Right lobe of liver (tissue), 6 donors: ENCODE measurements at regions not wholly inside any gene's neighbourhood (a gene's known extent, or its start where the extent isn't known, plus 50 kb on each side); places are given as distances from the start of the nearest gene placed in this dataset.

Source experiments
- ATAC-seq, 4 donors: fragments of 200-7000 bp; cut with Tn5 transposase; one replicate each; pipeline ENCODE4 v1.9.1; 2020; ENCODE audit warnings: mild to moderate bottlenecking in 4 of 4, moderate library complexity in 4 of 4
- DNase-seq, 3 donors: peaks; one replicate each; pipeline ENCODE4 v3.0.0-alpha.2; 2020
- H3K27ac ChIP-seq, 3 donors: fragments of 200-600 bp; one replicate each; pipeline ENCODE4 v1.8.0; 2022
- H3K27me3 ChIP-seq, 2 donors: fragments of 200-600 bp; one replicate each; pipeline ENCODE4 v1.8.0; 2022
- H3K36me3 ChIP-seq, 4 donors: fragments of 200-600 bp; sonication (generic) in 1 of 4; one replicate each; pipeline versions ENCODE4 v1.5.1 to v1.8.0; 2017 to 2022; ENCODE audit warnings: control low read depth in 1 of 4
- H3K4me1 ChIP-seq, 4 donors: fragments of 200-600 bp; sonication (generic) in 1 of 4; one replicate each; pipeline versions ENCODE4 v1.5.1 to v1.8.0; 2017 to 2022; ENCODE audit warnings: control low read depth in 1 of 4
- H3K4me3 ChIP-seq, 3 donors: fragments of 200-600 bp; one replicate each; pipeline ENCODE4 v1.8.0; 2022
- H3K9me3 ChIP-seq, 4 donors: fragments of 200-600 bp; sonication (generic) in 1 of 4; one replicate each; pipeline versions ENCODE4 v1.5.1 to v1.8.0; 2017 to 2022; ENCODE audit warnings: control low read depth in 1 of 4
- POLR2A ChIP-seq: fragments of 450-650 bp; IDR thresholded peaks from one replicate; pipeline ENCODE4 v1.6.1; 2017; ENCODE audit warnings: antibody characterized with exemption, mild to moderate bottlenecking
- WGBS: methylation state at CpG from one replicate; pipeline ENCODE4 v1.1.6; 2018; ENCODE audit warnings: low coverage, low lambda C conversion rate; ENCODE audit not compliant: insufficient coverage; ENCODE audit errors: missing lambda C conversion rate; 5-methylcytosine and 5-hydroxymethylcytosine counted together
- intact Hi-C, 2 donors: fragments of 100-400 bp; cut with DNase I; formaldehyde crosslinking; loops; one replicate each; pipeline versions ENCODE4 v1.11.2 to v1.14.1; 2022
- TF ChIP-seq, protein P1 (sequence below), 4 donors: fragments of 200-600 bp in 3 of 4; fragments of 450-650 bp in 1 of 4; IDR thresholded peaks; one replicate each; pipeline versions ENCODE4 v1.5.1 to v1.8.0; 2016 to 2022; ENCODE audit warnings: antibody characterized with exemption in 4 of 4, mild to moderate bottlenecking in 2 of 4
- donor health status: DM: no; HTN: yes; CAD: no.
- donor health status: DM: no; HTN: no; CAD: no.
- donor health status: DM: no; HTN: no; CAD: no.
- donor health status: DM: no; HTN: yes; CAD: no.
- donor health status: DM: no; HTN: yes; CAD: no.

DNA sequence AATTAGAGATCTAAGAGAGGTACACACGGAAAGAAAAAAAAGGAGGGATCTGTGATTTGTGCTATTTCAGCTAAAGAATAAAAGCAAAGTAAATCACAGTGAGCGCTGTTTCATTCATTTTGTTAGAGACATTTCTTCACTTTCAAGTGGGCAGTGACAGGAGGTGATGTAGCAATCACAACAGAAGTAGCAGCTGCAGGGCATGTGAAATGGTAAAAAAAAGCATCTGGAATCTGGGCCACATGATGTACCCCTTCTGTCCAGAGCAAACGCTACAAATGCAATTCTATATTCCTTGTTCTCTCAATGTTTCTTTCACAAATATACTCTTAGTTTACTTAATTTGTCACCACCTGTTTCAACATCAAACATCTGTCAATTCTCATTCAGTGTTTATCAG is 786.5 kb downstream of the LRRIQ3 start:
- no peaks in the 10 kb centered on the region for H3K27me3 ChIP-seq
- H3K4me3 ChIP-seq: no peak overlapping the region
- H3K9me3 ChIP-seq: no peaks in the 10 kb centered on the region
- H3K4me1 ChIP-seq: no peaks in the 10 kb centered on the region
- ATAC-seq (no peak), DNase-seq (no peak)
- H3K27ac ChIP-seq: no peak overlapping the region
- H3K36me3 ChIP-seq: no peaks in the 10 kb centered on the region
- 59% methylated on average over 3 of the region's 3 CpGs for WGBS
- TF ChIP-seq, protein P1, sequence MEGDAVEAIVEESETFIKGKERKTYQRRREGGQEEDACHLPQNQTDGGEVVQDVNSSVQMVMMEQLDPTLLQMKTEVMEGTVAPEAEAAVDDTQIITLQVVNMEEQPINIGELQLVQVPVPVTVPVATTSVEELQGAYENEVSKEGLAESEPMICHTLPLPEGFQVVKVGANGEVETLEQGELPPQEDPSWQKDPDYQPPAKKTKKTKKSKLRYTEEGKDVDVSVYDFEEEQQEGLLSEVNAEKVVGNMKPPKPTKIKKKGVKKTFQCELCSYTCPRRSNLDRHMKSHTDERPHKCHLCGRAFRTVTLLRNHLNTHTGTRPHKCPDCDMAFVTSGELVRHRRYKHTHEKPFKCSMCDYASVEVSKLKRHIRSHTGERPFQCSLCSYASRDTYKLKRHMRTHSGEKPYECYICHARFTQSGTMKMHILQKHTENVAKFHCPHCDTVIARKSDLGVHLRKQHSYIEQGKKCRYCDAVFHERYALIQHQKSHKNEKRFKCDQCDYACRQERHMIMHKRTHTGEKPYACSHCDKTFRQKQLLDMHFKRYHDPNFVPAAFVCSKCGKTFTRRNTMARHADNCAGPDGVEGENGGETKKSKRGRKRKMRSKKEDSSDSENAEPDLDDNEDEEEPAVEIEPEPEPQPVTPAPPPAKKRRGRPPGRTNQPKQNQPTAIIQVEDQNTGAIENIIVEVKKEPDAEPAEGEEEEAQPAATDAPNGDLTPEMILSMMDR (IDR thresholded peaks at IDR 0.05): no peak
- TF ChIP-seq POLR2A: no peak
- intact Hi-C loops: no loop called here

DNA sequence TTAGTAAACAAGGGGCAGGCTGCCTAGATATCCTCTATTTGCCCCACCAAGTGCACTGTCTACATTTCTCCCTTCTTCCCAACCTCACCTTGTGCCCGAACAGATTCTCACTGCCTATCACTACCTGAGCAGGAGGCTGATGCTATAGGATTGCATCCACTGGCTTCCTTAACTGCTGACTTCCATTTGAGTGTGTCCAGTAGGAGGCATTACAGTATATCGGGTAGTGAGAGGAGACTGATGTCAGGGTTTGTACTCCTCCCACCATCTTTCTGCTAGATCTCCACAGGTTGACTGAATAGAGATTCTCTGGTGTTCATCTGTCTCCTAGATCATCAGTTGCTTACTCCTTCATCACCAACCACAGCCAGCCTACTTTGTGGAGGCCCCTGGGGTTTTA is 796.3 kb downstream of the LRRIQ3 start:
- no peak overlapping the region for H3K27ac ChIP-seq
- H3K9me3 ChIP-seq: no peaks in the 10 kb centered on the region
- WGBS: 60% methylated on average over 2 of the region's 2 CpGs
- no peak overlapping the region for H3K4me3 ChIP-seq
- no peaks in the 10 kb centered on the region for H3K36me3 ChIP-seq
- no peak for ATAC-seq
- no peaks in the 10 kb centered on the region for H3K27me3 ChIP-seq
- no peak for TF ChIP-seq POLR2A
- TF ChIP-seq, protein P1 (IDR thresholded peaks at IDR 0.05): no peak
- intact Hi-C loops: no loop called here
- DNase-seq: no peak
- H3K4me1 ChIP-seq: no peaks in the 10 kb centered on the region

DNA sequence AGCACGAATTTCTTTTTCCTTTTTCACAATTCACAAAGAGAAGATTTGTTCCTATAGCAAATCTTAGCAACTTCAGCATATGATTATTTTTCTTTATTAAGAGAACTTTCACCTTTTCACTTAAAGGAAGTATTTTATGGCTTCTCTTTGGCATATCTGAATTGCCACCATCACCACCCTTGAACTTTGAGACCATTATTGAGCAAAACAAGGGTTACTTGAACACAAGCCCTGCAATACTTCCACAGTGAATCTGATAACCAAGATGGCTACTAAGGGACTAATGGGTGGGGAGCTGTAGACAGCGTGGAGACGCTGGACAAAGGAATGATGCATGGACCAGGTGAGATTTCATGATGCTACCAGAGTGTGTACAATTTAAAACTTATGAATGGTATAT is 815.0 kb downstream of the LRRIQ3 start:
- ATAC-seq (no peak), DNase-seq (no peak)
- no peaks in the 10 kb centered on the region for H3K4me1 ChIP-seq
- no peaks in the 10 kb centered on the region for H3K36me3 ChIP-seq
- intact Hi-C loops: no loop called here
- H3K27ac ChIP-seq: no peak overlapping the region
- H3K27me3 ChIP-seq: no peaks in the 10 kb centered on the region
- no peak for TF ChIP-seq POLR2A
- TF ChIP-seq, protein P1 (IDR thresholded peaks at IDR 0.05): no peak
- 44% methylated on average over 3 of the region's 3 CpGs for WGBS
- no peaks in the 10 kb centered on the region for H3K9me3 ChIP-seq
- no peak overlapping the region for H3K4me3 ChIP-seq

DNA sequence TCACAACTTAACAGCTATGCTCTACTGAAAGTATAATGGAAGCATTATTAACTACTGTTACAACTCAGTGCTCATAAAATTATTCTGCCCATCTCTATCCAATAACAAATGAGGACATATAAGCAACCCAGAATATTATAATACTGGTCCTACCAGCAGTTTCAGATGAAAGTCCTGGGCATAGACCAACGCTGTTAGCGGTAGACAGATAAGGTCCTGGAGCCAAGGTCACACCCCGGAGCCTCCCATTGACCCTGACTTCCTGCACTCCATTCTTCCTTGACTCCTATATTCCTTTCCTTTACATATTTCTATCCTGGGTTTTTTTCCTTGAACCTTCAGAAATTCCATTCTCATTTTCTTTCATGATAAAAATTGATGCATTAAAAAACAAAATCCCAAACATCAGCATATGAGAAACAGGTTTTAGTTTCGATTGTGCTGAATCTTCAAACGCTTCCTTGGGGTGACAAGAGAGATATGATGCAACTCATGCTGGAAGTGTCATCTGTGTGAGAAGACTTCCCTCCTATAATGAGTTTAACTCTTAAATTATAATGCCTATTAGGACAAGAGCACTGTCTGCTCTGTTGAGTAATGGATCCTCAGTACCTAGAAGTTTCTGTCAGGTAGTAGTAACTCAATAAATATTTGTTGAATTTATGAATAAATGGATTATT is 831.1 kb downstream of the LRRIQ3 start:
- DNase-seq (no peak), ATAC-seq (no peak)
- no peak overlapping the region for H3K27ac ChIP-seq
- H3K4me3 ChIP-seq: no peak overlapping the region
- no peaks in the 10 kb centered on the region for H3K36me3 ChIP-seq
- no peaks in the 10 kb centered on the region for H3K4me1 ChIP-seq
- TF ChIP-seq, protein P1 (IDR thresholded peaks at IDR 0.05): no peak
- no peak for TF ChIP-seq POLR2A
- H3K27me3 ChIP-seq: no peaks in the 10 kb centered on the region
- WGBS: 58% methylated on average over 5 of the region's 5 CpGs
- intact Hi-C loops: no loop called here
- no peaks in the 10 kb centered on the region for H3K9me3 ChIP-seq

DNA sequence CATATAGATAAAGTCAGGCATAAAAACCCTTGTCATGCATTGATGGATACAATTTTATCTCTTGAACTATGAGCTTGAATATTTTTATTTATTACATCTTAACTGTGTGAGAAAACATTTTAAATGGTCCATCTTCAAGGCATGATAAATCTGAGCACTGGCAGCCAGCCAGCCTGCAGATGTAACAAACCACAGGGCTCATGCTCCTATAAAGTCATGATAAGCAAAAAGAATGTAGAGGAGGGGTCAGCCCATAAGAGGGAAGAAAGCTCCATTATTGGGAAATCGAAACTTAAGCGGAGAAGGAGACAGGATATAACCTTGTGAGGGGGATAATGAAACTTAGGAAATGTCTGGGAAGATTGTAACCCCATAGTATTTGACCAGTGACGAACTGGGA is 839.0 kb downstream of the LRRIQ3 start:
- Histone ChIP-seq H3K27ac (no peak overlapping the region), H3K27me3 (no peaks in the 10 kb centered on the region), H3K4me3 (no peak overlapping the region), H3K4me1 (no peaks in the 10 kb centered on the region), H3K36me3 (no peaks in the 10 kb centered on the region), H3K9me3 (no peaks in the 10 kb centered on the region)
- ATAC-seq: no peak
- no peak for DNase-seq
- intact Hi-C loops: no loop called here
- TF ChIP-seq, protein P1 (IDR thresholded peaks at IDR 0.05): no peak
- TF ChIP-seq POLR2A: no peak
- WGBS: 63% methylated on average over 3 of the region's 3 CpGs
